Ovary (tissue), 7 donors: ENCODE measurements at regions not wholly inside any gene's neighbourhood (a gene's known extent, or its start where the extent isn't known, plus 50 kb on each side); places are given as distances from the start of the nearest gene placed in this dataset.

ENCODE experiments used
- DNase-seq, 5 donors: peaks; one replicate each; pipeline ENCODE4 v3.0.0-alpha.2; 2019 to 2020
- H3K27ac ChIP-seq, 2 donors: fragments of 200-600 bp; one replicate each; pipeline versions ENCODE4 v1.5.1 to v1.8.0; 2019 to 2022
- H3K27me3 ChIP-seq: fragments of 200-600 bp; one replicate; pipeline ENCODE4 v1.8.0; 2022
- H3K36me3 ChIP-seq: fragments of 200-600 bp; sonication (generic); one replicate; pipeline ENCODE4 v1.5.1; 2019
- H3K4me1 ChIP-seq: one replicate; pipeline ENCODE4 v1.8.1; 2013; ENCODE audit warnings: mild to moderate bottlenecking, moderate library complexity; ENCODE audit not compliant: insufficient read depth
- H3K4me3 ChIP-seq: fragments of 200-600 bp; sonication (generic); one replicate; pipeline ENCODE4 v1.5.1; 2017
- H3K9me3 ChIP-seq, 2 donors: fragments of 200-600 bp in 1 of 2; sonication (generic) in 1 of 2; one replicate each; pipeline versions ENCODE4 v1.5.1 to v1.8.1; 2013 to 2019; ENCODE audit warnings: mild to moderate bottlenecking in 1 of 2, moderate library complexity in 1 of 2
- EP300 ChIP-seq: sonication (generic); formaldehyde crosslinking; IDR thresholded peaks from one replicate; pipeline ENCODE4 v1.6.1; 2017; ENCODE audit warnings: antibody characterized with exemption
- POLR2A ChIP-seq: fragments of 450-650 bp; IDR thresholded peaks from one replicate; pipeline ENCODE4 v1.6.1; 2017; ENCODE audit warnings: antibody characterized with exemption, mild to moderate bottlenecking, moderate library complexity
- WGBS, 3 donors: extraction: QIAGEN DNeasy Blood & Tissue Kit in 1 of 3; methylation state at CpG; one replicate each; pipeline versions ENCODE4 v1.1.5 to v1.1.7; 2013 to 2017; 5-methylcytosine and 5-hydroxymethylcytosine counted together
- intact Hi-C, 4 donors: fragments of 100-400 bp; cut with DNase I; formaldehyde crosslinking; loops; one replicate each; pipeline versions ENCODE4 v1.11.0 to v1.15.1; 2022 to 2023
- TF ChIP-seq, protein P1 (sequence below), 3 donors: fragments of 450-650 bp in 2 of 3; fragments of 200-600 bp in 1 of 3; IDR thresholded peaks; one replicate each; pipeline versions ENCODE4 v1.5.1 to v1.8.0; 2016 to 2022; ENCODE audit warnings: antibody characterized with exemption in 3 of 3, mild to moderate bottlenecking in 1 of 3
- donor health status: DM: no; HTN: no; CAD: no; lungs with moderate emphysema.
- donor health status: DM: no; HTN: no; CAD: no.
- donor health status: Bipolar disorder and iron deficiency.
- donor health status: DM: no; HTN: no; CAD: no.
- donor health status: DM: yes; HTN: yes; CAD: no.

DNA sequence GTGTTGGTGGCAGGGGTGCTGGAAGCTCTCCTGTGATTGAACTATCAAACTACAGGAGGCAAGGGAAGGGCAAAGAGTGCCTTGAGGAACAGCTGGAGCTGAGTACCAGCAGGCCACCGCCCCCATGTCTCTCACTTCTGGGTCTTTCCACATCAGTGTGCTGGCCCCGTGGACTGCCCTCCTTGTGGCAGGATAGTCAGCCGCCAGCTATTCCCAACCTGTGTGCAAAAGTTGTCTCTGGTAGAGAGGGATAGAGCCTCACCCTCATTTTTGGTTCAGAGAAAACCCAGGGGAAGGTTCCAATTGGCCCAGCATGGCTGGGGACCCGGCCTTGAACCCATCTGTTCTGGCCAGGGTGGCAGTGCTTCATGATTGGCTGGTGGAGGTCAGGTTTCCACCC lies 211.8 kb downstream of the IRF8 start:
- TF ChIP-seq, protein P1, sequence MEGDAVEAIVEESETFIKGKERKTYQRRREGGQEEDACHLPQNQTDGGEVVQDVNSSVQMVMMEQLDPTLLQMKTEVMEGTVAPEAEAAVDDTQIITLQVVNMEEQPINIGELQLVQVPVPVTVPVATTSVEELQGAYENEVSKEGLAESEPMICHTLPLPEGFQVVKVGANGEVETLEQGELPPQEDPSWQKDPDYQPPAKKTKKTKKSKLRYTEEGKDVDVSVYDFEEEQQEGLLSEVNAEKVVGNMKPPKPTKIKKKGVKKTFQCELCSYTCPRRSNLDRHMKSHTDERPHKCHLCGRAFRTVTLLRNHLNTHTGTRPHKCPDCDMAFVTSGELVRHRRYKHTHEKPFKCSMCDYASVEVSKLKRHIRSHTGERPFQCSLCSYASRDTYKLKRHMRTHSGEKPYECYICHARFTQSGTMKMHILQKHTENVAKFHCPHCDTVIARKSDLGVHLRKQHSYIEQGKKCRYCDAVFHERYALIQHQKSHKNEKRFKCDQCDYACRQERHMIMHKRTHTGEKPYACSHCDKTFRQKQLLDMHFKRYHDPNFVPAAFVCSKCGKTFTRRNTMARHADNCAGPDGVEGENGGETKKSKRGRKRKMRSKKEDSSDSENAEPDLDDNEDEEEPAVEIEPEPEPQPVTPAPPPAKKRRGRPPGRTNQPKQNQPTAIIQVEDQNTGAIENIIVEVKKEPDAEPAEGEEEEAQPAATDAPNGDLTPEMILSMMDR (IDR thresholded peaks at IDR 0.05): no peak
- TF ChIP-seq POLR2A: no peak
- no peak for TF ChIP-seq EP300
- H3K4me1 ChIP-seq: no peaks in the 10 kb centered on the region
- H3K27me3 ChIP-seq: no peaks in the 10 kb centered on the region
- intact Hi-C loops: no loop called here
- H3K27ac ChIP-seq: no peak overlapping the region
- H3K36me3 ChIP-seq: no peaks in the 10 kb centered on the region
- no peak for DNase-seq
- 81 to 88% (median 82%) methylated on average over 4 of the region's 4 CpGs for WGBS, 3 donors
- no peaks in the 10 kb centered on the region for H3K9me3 ChIP-seq
- H3K4me3 ChIP-seq: no peak overlapping the region

DNA sequence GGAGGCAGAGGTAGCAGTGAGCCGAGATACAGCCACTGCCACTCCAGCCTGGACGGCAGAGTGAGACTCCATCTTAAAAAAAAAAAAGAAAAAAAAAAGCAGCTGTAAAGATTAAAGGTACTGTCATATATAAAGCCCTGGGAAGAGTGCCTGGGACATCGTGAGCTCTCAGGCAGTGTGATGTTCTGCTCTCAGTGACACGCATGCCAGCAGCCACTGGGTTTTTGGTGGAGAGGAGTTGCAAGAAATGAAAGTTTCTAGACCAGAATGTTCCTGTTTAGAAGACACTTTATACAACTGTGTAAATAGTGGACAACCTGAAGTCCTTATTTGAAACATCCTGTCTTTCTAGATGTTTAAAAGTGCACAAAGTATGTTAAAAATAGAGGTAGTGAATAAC lies 213.2 kb downstream of the IRF8 start:
- H3K9me3 ChIP-seq: no peaks in the 10 kb centered on the region
- H3K4me1 ChIP-seq: no peaks in the 10 kb centered on the region
- no peaks in the 10 kb centered on the region for H3K36me3 ChIP-seq
- no peak for DNase-seq
- intact Hi-C loops: no loop called here
- WGBS, 3 donors: 60 to 66% (median 60%) methylated on average over 4 of the region's 4 CpGs
- H3K27ac ChIP-seq: no peak overlapping the region
- no peak for TF ChIP-seq EP300
- TF ChIP-seq, protein P1 (IDR thresholded peaks at IDR 0.05): no peak
- TF ChIP-seq POLR2A: no peak
- no peaks in the 10 kb centered on the region for H3K27me3 ChIP-seq
- no peak overlapping the region for H3K4me3 ChIP-seq

DNA sequence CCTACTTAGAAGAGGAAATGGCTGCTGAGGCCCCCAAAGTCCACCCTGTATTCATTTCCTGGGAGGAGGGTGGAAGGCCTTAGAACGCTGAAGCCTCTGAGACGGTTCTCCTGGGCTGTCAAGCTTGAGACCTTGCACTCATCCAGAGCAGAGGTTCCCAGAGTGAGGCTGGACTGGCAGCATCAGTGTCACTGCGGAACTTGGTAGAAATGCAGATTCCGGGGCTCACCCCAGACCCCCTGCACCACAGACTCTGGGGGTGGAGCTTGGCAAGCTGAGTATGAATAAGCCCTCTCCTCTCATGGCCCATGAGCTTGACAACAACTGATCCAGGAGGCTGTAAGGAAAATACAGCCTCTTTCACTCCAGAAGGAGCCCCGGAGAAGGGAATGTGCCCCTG lies 218.3 kb downstream of the IRF8 start:
- intact Hi-C loops: no loop called here
- no peak for DNase-seq
- Histone ChIP-seq H3K27me3 (no peaks in the 10 kb centered on the region), H3K4me3 (no peak overlapping the region), H3K4me1 (no peaks in the 10 kb centered on the region), H3K36me3 (no peaks in the 10 kb centered on the region), H3K9me3 (no peaks in the 10 kb centered on the region), H3K27ac (no peak overlapping the region)
- TF ChIP-seq EP300 (no peak), POLR2A (no peak)
- TF ChIP-seq, protein P1 (IDR thresholded peaks at IDR 0.05): no peak
- WGBS, 3 donors: 66 to 70% (median 70%) methylated on average over 5 of the region's 5 CpGs

DNA sequence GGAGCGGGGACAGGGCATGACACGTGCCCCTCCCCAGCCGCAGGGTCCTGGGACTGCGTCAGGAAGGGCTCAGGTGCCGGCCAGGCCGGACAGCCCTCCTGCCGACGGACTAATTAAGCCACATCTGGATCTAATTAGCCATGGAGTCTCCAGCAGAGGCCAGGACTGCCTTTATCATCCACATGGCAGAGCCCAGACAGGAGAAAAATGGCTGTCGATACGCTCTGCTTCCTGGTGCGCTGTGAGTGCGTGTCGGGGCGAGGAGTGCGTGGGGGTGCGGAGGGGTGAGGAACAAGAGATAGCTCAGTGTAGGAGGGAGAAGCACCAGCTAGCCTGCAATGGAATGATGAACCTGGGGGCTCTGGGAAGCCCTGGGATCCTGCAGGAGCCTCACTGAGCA lies 218.8 kb downstream of the IRF8 start:
- no peaks in the 10 kb centered on the region for H3K9me3 ChIP-seq
- no peaks in the 10 kb centered on the region for H3K36me3 ChIP-seq
- intact Hi-C loops: no loop called here
- no peak overlapping the region for H3K27ac ChIP-seq
- no peaks in the 10 kb centered on the region for H3K4me1 ChIP-seq
- TF ChIP-seq POLR2A: no peak
- TF ChIP-seq, protein P1 (IDR thresholded peaks at IDR 0.05): no peak
- TF ChIP-seq EP300: no peak
- WGBS, 3 donors: 6 to 19% (median 15%) methylated on average over 13 to 16 of the region's 16 CpGs
- no peak overlapping the region for H3K4me3 ChIP-seq
- H3K27me3 ChIP-seq: no peaks in the 10 kb centered on the region
- DNase-seq: no peak
